Pons (tissue), 1 donor: ENCODE measurements at regions not wholly inside any gene's neighbourhood (a gene's known extent, or its start where the extent isn't known, plus 50 kb on each side); places are given as distances from the start of the nearest gene placed in this dataset.
"Not testable (repeated sequence)": the region's sequence is repeated elsewhere in the genome, so short reads cannot be mapped to it uniquely, and the experiment has no call there.

Source experiments
- DNase-seq: peaks from one replicate; pipeline ENCODE4 v3.0.0-alpha.2; 2016; ENCODE audit warnings: low spot score

GRCh38 chr6:94902974-94903628 is 674.2 kb upstream of the MANEA start:
- DNase-seq: no peak

- DNase-seq: no peak
Measured at GRCh38 chr6:94899191-94899590, 678.1 kb upstream of the MANEA start.

GRCh38 chr6:94894300-94894699 is 683.0 kb upstream of the MANEA start:
- DNase-seq: no peak

- DNase-seq: no peak
Measured at GRCh38 chr6:94893327-94893726, 684.0 kb upstream of the MANEA start.

GRCh38 chr6:94873819-94874218 is 703.5 kb upstream of the MANEA start:
- DNase-seq: not testable (repeated sequence)

- no peak for DNase-seq
Measured at GRCh38 chr6:94862112-94862511, 715.2 kb upstream of the MANEA start.

GRCh38 chr6:94859924-94860323 is 717.4 kb upstream of the MANEA start:
- DNase-seq: no peak

GRCh38 chr6:94856999-94857398 is 720.3 kb upstream of the MANEA start:
- DNase-seq: not testable (repeated sequence)

GRCh38 chr6:94851329-94851728 is 726.0 kb upstream of the MANEA start:
- not testable (repeated sequence) for DNase-seq

- no peak for DNase-seq
Measured at GRCh38 chr6:94845742-94846141, 731.6 kb upstream of the MANEA start.

GRCh38 chr6:94835264-94835663 is 742.1 kb upstream of the MANEA start:
- DNase-seq: no peak

- DNase-seq: no peak
Measured at GRCh38 chr6:94813806-94814205, 763.5 kb upstream of the MANEA start.

- DNase-seq: no peak
Measured at GRCh38 chr6:94801344-94801743, 776.0 kb upstream of the MANEA start.

GRCh38 chr6:94785514-94785913 is 791.8 kb upstream of the MANEA start:
- no peak for DNase-seq

- DNase-seq: not testable (repeated sequence)
Measured at GRCh38 chr6:94785081-94785480, 792.3 kb upstream of the MANEA start.

- no peak for DNase-seq
Measured at GRCh38 chr6:94769197-94769596, 808.1 kb upstream of the MANEA start.

- DNase-seq: no peak
Measured at GRCh38 chr6:94751641-94752329, 825.5 kb upstream of the MANEA start.

- DNase-seq: no peak
Measured at GRCh38 chr6:94736236-94736635, 841.1 kb upstream of the MANEA start.

- no peak for DNase-seq
Measured at GRCh38 chr6:94735270-94735669, 842.1 kb upstream of the MANEA start.

GRCh38 chr6:94734751-94735150 is 842.6 kb upstream of the MANEA start:
- DNase-seq: no peak

GRCh38 chr6:94733066-94733465 is 844.3 kb upstream of the MANEA start:
- DNase-seq: no peak

GRCh38 chr6:94727710-94728109 is 849.6 kb upstream of the MANEA start:
- no peak for DNase-seq

- DNase-seq: no peak
Measured at GRCh38 chr6:94721459-94721858, 855.9 kb upstream of the MANEA start.

- DNase-seq: no peak
Measured at GRCh38 chr6:94713446-94713845, 863.9 kb upstream of the MANEA start.
